AG04449 (cell line): ENCODE measurements at regions not wholly inside any gene's neighbourhood (a gene's known extent, or its start where the extent isn't known, plus 50 kb on each side); places are given as distances from the start of the nearest gene placed in this dataset.
"Not testable (repeated sequence)": the region's sequence is repeated elsewhere in the genome, so short reads cannot be mapped to it uniquely, and the experiment has no call there.

Experiments used
- CTCF ChIA-PET: fragments of 350-600 bp; formaldehyde crosslinking; extraction: SDS; loops from one replicate; lab custom pipeline; 2021; ENCODE audit warnings: antibody characterized with exemption; lab: Yijun Ruan, JAX
- POLR2A ChIA-PET: fragments of 400-600, 350-600 bp; formaldehyde crosslinking; extraction: SDS; loops from one replicate; lab custom pipeline; 2020; ENCODE audit warnings: antibody characterized with exemption, inconsistent platforms; lab: Yijun Ruan, JAX
- DNase-seq: peaks from one replicate; pipeline ENCODE4 v3.0.0-alpha.2; 2010; ENCODE audit warnings: low read depth, low spot score
- H3K4me3 ChIP-seq: 2 replicates; pipeline ENCODE4 v1.5.1; 2011; ENCODE audit warnings: low read depth, mild to moderate bottlenecking, control low read depth, low read length
- TF ChIP-seq, protein P1 (sequence below): IDR thresholded peaks from one replicate; pipeline ENCODE4 v1.5.1; 2011; ENCODE audit warnings: mild to moderate bottlenecking, moderate library complexity, low read length, control low read depth, inconsistent platforms; ENCODE audit not compliant: insufficient read depth; ENCODE audit errors: missing control alignments

DNA sequence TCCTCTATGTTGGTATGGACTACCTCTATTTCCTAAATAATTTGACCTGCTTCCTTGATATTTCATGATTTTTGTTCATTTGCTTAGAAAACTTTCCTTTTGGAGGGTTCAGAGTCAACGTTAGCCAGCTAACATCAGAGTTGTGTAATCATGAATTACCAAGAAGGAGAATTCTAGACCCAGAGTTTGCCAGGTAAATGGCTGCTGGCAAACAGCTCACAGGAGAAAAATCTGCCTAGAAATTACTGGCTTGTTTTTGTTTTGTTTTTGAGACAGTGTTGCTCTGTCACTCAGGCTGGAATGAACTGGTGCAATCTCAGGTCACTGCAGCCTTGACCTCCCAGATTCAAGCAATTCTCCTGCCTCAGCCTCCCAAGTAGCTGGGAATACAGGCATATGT, 111.4 kb upstream of the SALL1 start:
- no peak overlapping the region for H3K4me3 ChIP-seq
- CTCF ChIA-PET: no interaction called here
- TF ChIP-seq, protein P1, sequence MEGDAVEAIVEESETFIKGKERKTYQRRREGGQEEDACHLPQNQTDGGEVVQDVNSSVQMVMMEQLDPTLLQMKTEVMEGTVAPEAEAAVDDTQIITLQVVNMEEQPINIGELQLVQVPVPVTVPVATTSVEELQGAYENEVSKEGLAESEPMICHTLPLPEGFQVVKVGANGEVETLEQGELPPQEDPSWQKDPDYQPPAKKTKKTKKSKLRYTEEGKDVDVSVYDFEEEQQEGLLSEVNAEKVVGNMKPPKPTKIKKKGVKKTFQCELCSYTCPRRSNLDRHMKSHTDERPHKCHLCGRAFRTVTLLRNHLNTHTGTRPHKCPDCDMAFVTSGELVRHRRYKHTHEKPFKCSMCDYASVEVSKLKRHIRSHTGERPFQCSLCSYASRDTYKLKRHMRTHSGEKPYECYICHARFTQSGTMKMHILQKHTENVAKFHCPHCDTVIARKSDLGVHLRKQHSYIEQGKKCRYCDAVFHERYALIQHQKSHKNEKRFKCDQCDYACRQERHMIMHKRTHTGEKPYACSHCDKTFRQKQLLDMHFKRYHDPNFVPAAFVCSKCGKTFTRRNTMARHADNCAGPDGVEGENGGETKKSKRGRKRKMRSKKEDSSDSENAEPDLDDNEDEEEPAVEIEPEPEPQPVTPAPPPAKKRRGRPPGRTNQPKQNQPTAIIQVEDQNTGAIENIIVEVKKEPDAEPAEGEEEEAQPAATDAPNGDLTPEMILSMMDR: no peak
- POLR2A ChIA-PET: no interaction called here
- no peak for DNase-seq

DNA sequence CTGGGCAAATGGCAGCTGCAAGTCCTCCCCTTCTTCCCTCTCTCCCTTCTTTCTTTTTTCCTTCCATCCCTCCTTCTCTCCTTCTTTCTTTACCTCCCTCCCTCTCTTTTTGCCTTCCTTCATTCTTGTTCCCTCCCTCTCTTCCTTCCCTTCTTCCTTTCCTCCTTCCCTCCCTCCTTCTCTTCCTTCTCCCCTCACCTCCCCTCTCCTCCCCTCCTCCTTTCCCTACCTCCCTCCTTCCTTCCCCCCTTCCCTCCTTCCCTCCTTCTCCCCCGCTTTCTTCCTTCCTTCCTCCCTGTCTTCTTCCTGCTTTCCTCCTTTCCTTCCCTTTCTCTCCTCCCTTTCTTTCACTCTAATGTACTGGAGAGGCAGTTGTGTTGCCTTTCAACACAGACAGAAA, 110.8 kb upstream of the SALL1 start:
- no peak overlapping the region for H3K4me3 ChIP-seq
- ChIA-PET POLR2A (no interaction called here), CTCF (no interaction called here)
- no peak for DNase-seq
- TF ChIP-seq, protein P1: no peak

DNA sequence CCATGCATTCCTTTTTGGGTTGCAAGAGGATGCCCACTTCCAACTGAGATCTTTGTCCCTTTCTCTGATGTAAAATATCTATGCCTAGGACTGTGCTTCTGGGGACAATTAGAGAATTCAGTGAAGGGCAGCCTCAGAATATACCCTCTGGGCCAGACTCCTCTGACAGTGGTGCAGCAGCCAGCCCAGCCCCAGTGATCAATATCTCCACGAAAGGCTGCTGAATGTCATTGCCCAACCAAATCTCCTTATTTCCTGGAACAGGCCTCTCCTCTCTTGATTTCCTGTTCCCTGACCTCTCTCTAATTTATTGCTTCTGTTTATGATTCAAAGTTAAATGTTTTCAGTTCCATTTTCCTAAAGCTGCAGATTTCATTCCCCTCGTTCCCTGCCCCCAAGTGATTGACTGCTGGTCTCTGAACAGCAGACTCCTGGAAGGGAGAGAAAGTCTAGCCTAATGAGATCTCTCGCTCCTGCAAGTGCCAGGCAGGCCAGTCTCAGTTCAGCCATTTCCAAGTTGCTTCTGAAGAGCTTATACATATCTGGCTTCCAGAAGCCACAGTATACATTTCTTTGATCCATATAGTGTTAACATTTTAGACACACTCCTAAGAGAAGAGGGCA, 104.4 kb upstream of the SALL1 start:
- H3K4me3 ChIP-seq: no peak overlapping the region
- ChIA-PET CTCF (no interaction called here), POLR2A (no interaction called here)
- TF ChIP-seq, protein P1: no peak
- no peak for DNase-seq

DNA sequence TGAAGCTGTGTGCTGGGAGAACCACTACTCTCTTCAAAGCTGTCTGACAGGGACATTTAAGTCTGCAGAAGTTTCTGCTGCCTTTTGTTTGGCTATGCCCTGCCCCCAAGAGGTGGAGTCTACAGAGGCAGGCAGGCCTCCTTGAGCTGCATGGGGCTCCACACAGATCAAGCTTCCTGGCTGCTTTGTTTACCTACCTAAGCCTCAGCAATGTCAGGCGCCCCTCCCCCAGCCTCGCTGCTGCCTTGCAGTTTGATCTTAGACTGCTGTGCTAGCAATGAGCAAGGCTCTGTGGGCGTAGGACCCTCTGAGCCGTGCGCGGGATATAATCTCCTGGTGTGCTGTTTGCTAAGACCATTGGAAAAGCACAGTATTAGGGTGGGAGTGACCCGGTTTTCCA, 103.3 kb upstream of the SALL1 start:
- CTCF ChIA-PET, DNase-seq, POLR2A ChIA-PET, H3K4me3 ChIP-seq: not testable (repeated sequence)

DNA sequence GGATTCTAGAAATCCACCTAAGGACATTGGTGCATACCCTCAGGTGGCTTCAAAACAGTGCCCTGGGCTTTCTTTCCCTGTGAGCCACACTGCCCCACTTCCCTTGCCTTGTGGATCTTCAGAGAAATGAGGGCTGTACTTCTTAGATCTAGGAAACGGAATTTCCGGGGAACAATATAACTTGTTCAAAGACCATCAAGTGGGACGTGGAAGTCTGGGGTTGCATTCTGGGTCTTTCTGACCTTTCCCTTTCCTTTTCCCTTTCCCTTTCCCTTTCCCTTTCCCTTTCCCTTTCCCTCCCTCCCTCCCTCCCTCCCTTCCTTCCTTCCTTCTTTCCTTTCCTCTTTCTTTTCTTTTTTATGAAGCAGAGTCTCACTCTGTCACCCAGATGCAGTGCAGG, 97.1 kb upstream of the SALL1 start:
- DNase-seq: no peak
- ChIA-PET POLR2A (no interaction called here), CTCF (no interaction called here)
- no peak overlapping the region for H3K4me3 ChIP-seq
- TF ChIP-seq, protein P1: no peak

DNA sequence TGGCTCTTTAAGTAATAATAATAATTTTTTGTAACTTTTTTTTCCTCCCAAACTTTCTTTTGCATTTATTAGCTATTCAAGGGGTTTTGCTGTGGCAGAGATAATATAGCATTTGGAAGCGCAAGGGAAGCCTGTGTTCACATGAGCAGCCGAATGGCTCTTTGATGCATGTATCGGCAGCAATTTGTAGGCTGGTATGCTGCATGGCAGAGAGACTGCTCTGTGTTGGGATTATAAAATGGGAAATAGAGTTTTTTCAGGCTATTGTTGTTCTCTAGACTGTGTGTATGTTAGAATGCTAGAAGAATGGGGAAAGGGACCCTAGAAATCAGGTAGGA, 94.6 kb upstream of the SALL1 start:
- no peak for DNase-seq
- no peak overlapping the region for H3K4me3 ChIP-seq
- CTCF ChIA-PET: no interaction called here
- POLR2A ChIA-PET: no interaction called here
- TF ChIP-seq, protein P1: no peak

DNA sequence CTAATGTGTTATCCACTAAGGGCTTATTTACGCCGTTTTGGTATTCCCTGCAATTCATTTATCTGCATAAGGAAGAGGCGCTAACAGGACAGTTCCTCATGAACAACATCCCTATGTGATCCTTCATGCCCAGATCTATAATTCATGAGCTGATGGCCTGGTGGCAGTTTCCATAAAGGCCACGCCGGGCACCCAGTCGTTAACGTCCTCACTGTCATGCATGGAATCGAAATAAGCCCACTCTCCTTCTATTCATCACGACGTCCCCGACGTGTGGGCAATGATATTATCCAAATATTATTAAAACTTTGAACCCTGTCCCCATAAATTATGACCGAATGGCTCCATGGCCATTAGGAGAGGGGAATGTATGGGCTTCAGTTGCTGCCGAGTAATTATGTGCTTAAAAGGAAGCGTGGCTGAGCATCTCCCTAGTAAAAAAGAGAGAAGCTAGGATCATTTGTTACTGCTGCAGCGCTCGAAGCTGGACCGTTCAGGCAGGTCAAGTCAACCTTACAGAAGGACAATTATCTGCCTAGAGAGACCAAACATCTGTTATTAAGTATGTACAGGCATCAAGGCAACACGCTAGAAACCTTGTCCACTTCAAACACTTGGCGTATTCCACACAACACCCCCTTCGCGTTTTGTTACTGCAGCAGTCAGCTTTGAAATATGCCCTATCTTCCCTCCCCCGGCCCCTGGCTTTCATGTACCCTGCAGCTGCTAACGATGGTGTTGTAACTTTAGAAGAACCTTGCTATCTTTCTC, 94.0 kb upstream of the SALL1 start:
- DNase-seq: no peak
- H3K4me3 ChIP-seq: no peak overlapping the region
- CTCF ChIA-PET: no interaction called here
- TF ChIP-seq, protein P1: no peak
- POLR2A ChIA-PET: no interaction called here
